ENCODE measurements at regions not wholly inside any gene's neighbourhood (a gene's known extent, or its start where the extent isn't known, plus 50 kb on each side); places are given as distances from the start of the nearest gene placed in this dataset.
"Not testable (repeated sequence)": the region's sequence is repeated elsewhere in the genome, so short reads cannot be mapped to it uniquely, and the experiment has no call there.

DNA sequence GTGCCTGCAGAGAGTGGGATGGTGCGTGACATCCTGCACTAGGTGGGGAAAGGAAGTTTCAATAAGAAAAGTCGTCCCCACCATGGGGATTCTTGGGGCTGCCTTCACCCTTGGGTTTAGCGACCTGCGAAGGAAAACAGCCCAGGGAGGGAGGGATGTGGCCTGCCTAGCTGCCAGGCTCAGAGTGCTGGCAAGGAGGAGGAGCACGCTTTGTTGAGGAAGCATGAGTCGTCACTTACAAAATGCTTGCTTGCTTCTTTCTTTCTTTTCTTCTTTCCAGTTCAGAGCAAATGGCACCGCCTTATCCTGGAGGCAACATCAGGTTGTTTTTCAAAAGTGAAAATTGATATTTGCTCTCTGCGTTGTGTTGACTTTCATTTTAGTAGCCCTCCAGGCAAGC, 123.2 kb downstream of the TFAP2C start:
- no peak for DNase-seq
- Histone ChIP-seq H3K27me3 (ENCODE audit: low read depth) (peaks cover 99% of the 10 kb centered on the region), H3K4me3 (no peak overlapping the region), H3K36me3 (no peaks in the 10 kb centered on the region), H3K9me3 (replicated peaks) (no peaks in the 10 kb centered on the region), H3K27ac (replicated peaks) (no peak overlapping the region), H3K4me1 (no peaks in the 10 kb centered on the region)
- intact Hi-C loops (cut with micrococcal nuclease): no loop called here
- TF ChIP-seq, protein P1, sequence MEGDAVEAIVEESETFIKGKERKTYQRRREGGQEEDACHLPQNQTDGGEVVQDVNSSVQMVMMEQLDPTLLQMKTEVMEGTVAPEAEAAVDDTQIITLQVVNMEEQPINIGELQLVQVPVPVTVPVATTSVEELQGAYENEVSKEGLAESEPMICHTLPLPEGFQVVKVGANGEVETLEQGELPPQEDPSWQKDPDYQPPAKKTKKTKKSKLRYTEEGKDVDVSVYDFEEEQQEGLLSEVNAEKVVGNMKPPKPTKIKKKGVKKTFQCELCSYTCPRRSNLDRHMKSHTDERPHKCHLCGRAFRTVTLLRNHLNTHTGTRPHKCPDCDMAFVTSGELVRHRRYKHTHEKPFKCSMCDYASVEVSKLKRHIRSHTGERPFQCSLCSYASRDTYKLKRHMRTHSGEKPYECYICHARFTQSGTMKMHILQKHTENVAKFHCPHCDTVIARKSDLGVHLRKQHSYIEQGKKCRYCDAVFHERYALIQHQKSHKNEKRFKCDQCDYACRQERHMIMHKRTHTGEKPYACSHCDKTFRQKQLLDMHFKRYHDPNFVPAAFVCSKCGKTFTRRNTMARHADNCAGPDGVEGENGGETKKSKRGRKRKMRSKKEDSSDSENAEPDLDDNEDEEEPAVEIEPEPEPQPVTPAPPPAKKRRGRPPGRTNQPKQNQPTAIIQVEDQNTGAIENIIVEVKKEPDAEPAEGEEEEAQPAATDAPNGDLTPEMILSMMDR (IDR thresholded peaks at IDR 0.05; ENCODE audit: borderline replicate concordance): no peak

DNA sequence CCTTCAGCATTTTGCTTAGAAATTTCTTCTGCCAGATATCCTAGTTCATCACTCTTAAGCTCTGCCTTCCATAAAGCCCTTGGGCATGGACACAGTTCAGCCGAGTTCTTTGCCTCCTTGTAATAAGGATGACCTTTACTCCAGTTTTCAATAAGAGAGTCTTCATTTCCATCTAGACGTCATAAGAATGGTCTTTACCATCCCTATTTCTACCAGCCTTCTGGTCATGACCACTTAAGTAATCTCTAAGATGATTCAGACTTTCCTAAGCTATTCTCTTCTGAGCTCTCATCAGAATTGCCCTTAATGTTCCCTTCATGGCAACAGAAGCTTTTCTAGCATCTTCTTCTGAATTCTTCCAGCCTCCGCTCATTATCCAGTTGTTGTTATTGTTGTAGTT, 126.1 kb downstream of the TFAP2C start:
- TF ChIP-seq, protein P1 (IDR thresholded peaks at IDR 0.05; ENCODE audit: borderline replicate concordance): no peak
- intact Hi-C loops (cut with micrococcal nuclease): no loop called here

DNA sequence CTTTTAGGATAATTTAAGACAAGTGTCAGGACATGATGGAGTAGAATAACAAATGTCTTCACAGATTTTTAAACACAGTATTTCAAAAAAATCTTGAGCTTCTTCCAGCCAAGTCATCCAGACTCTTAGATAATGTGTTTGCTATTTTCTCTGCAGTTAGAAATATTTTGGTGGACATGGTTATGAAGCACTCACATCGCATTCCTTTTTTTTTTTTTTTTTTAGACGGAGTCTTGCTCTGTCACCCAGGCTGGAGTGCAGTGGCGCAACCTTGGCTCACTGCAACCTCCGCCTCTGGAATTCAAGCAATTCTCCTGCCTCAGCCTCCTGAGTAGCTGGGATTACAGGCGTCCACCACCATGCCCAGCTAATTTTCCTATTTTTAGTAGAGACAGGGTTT, 127.6 kb downstream of the TFAP2C start:
- H3K27ac ChIP-seq (replicated peaks); H3K4me3 ChIP-seq; H3K9me3 ChIP-seq (replicated peaks); H3K4me1 ChIP-seq; intact Hi-C loops (cut with micrococcal nuclease); DNase-seq; H3K36me3 ChIP-seq: not testable (repeated sequence)
- H3K27me3 ChIP-seq (ENCODE audit: low read depth): peaks cover 72% of the 10 kb centered on the region

More for the DNA sequence above, 126.1 kb downstream of the TFAP2C start:
- H3K4me1 ChIP-seq: no peaks in the 10 kb centered on the region
- no peak overlapping the region for H3K4me3 ChIP-seq
- no peak overlapping the region for H3K27ac ChIP-seq (replicated peaks)
- H3K36me3 ChIP-seq: no peaks in the 10 kb centered on the region
- no peaks in the 10 kb centered on the region for H3K9me3 ChIP-seq (replicated peaks)
- no peak for DNase-seq
- peaks cover 86% of the 10 kb centered on the region for H3K27me3 ChIP-seq (ENCODE audit: low read depth)

DNA sequence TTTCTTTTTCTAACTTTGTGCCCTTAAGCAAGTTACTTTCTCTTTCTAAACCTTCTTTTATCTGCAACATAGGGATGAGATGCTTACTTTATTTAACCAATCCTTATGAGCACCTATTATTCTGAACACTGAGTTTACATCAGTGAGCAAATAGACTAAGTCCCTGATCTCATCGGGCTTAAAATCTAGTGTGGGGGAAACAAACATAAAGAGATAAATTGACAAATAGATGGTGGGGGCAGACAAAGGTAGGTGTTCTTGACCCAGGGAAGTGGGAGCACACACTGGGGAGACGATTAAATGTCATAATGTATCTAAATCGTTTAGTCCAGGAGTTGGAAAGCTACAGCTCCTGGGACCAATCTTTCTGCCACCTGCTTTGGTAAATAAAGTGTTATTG, 129.6 kb downstream of the TFAP2C start:
- TF ChIP-seq, protein P1 (IDR thresholded peaks at IDR 0.05; ENCODE audit: borderline replicate concordance): no peak
- H3K27me3 ChIP-seq (ENCODE audit: low read depth): peaks cover 58% of the 10 kb centered on the region
- no peak for DNase-seq
- intact Hi-C loops (cut with micrococcal nuclease): no loop called here
- H3K4me3 ChIP-seq: no peak overlapping the region
- H3K4me1 ChIP-seq: no peaks in the 10 kb centered on the region
- H3K9me3 ChIP-seq (replicated peaks): no peaks in the 10 kb centered on the region
- H3K36me3 ChIP-seq: no peaks in the 10 kb centered on the region
- H3K27ac ChIP-seq (replicated peaks): no peak overlapping the region

DNA sequence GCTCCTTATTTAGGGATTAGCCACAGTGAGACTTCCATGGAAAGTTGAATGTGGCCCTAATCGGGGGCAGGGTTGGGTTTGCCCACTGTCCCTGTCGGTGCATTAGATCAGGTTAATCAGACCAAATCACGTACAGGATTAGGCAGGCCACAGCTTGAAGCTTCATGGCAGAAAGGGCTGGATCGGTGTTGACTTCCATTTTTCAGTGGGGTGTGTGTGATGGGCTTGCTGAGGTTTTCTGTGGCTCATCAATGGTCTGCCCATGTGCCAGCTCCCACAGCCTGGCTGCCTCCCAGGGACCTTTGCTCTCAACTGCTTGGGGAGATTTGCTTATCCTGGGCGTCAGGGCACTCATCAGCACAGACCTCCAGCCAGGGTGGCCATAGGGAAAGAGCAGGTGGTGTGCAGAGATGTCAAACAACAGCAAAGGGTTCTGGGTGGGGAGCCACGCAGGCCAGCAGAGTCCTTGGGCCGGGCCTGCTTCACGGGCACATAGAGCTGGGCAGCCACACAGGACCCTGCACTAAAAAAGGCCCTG, 130.7 kb downstream of the TFAP2C start:
- TF ChIP-seq, protein P1 (IDR thresholded peaks at IDR 0.05; ENCODE audit: borderline replicate concordance): no peak
- H3K9me3 ChIP-seq (replicated peaks): no peaks in the 10 kb centered on the region
- DNase-seq: no peak

DNA sequence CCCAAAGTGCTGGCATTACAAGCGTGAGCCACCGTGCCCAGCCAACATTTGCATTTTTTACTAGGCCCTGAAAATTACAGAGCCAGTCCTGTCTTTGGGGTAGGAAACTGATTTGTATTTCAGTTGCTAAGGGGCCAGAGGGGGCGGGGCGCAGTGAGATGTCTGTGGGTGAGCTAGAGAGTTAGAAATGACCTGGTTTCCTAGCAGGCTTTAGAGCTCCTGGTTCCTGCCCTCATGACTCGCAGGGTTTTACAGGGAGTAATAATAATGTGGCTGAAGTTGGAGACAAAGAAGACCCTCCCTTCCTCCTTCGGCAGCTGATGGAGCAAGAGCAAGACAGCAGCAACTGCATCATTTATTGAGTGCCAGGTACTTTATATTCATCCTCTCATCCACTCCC, 131.5 kb downstream of the TFAP2C start:
- no peaks in the 10 kb centered on the region for H3K36me3 ChIP-seq
- H3K27me3 ChIP-seq (ENCODE audit: low read depth): peaks cover 46% of the 10 kb centered on the region
- no peaks in the 10 kb centered on the region for H3K9me3 ChIP-seq (replicated peaks)
- no peak for DNase-seq
- intact Hi-C loops (cut with micrococcal nuclease): no loop called here
- no peak overlapping the region for H3K4me3 ChIP-seq
- H3K27ac ChIP-seq (replicated peaks): no peak overlapping the region
- no peaks in the 10 kb centered on the region for H3K4me1 ChIP-seq
- TF ChIP-seq, protein P1 (IDR thresholded peaks at IDR 0.05; ENCODE audit: borderline replicate concordance): no peak

More for the DNA sequence above, 130.7 kb downstream of the TFAP2C start:
- Histone ChIP-seq H3K36me3 (no peaks in the 10 kb centered on the region), H3K27ac (replicated peaks) (no peak overlapping the region), H3K4me3 (no peak overlapping the region), H3K4me1 (no peaks in the 10 kb centered on the region), H3K27me3 (ENCODE audit: low read depth) (peaks cover 54% of the 10 kb centered on the region)
- intact Hi-C loops (cut with micrococcal nuclease): no loop called here
